GM23338 (cell line): ENCODE measurements at regions not wholly inside any gene's neighbourhood (a gene's known extent, or its start where the extent isn't known, plus 50 kb on each side); places are given as distances from the start of the nearest gene placed in this dataset.

ENCODE experiments used
- ATAC-seq: fragments of 200-7000 bp; cut with Tn5 transposase; 3 replicates; pipeline ENCODE4 v1.9.1; 2020
- DNase-seq: peaks from one replicate; pipeline ENCODE4 v3.0.0-alpha.2; 2015; ENCODE audit warnings: low spot score
- H2AFZ ChIP-seq: fragments of 200-600 bp; sonication (generic); 2 replicates; pipeline ENCODE4 v1.8.0; 2016; ENCODE audit warnings: antibody characterized with exemption, mild to moderate bottlenecking, moderate library complexity
- H3F3A ChIP-seq: fragments of 200-600 bp; sonication (generic); replicated peaks from 2 replicates; pipeline ENCODE4 v1.8.0; 2017; ENCODE audit warnings: antibody characterized with exemption, mixed run types, low read depth
- H3K27ac ChIP-seq: fragments of 200-600 bp; sonication (generic); 2 replicates; pipeline ENCODE4 v1.6.1; 2016; ENCODE audit warnings: low read depth
- H3K27me3 ChIP-seq: fragments of 200-600 bp; sonication (generic); 2 replicates; pipeline ENCODE4 v1.8.0; 2016; ENCODE audit warnings: mild to moderate bottlenecking, mixed run types, moderate library complexity; ENCODE audit not compliant: insufficient read depth
- H3K36me3 ChIP-seq: fragments of 200-600 bp; sonication (generic); 2 replicates; pipeline ENCODE4 v1.8.0; 2016; ENCODE audit warnings: mild to moderate bottlenecking; ENCODE audit not compliant: insufficient read depth
- H3K4me1 ChIP-seq: fragments of 200-600 bp; sonication (generic); 2 replicates; pipeline ENCODE4 v1.8.0; 2016; ENCODE audit warnings: mild to moderate bottlenecking, moderate library complexity; ENCODE audit not compliant: insufficient read depth
- H3K4me2 ChIP-seq: fragments of 200-600 bp; sonication (generic); 2 replicates; pipeline ENCODE4 v1.7.1; 2017; ENCODE audit warnings: mixed run types
- H3K4me3 ChIP-seq: fragments of 200-600 bp; sonication (generic); 2 replicates; pipeline ENCODE4 v1.6.1; 2016; ENCODE audit warnings: mixed run types
- H3K79me2 ChIP-seq: fragments of 200-600 bp; sonication (generic); replicated peaks from 2 replicates; pipeline ENCODE4 v1.8.0; 2017; ENCODE audit warnings: mild to moderate bottlenecking; ENCODE audit not compliant: insufficient read depth
- H3K9me2 ChIP-seq: fragments of 200-600 bp; sonication (generic); 2 replicates; pipeline ENCODE4 v1.8.0; 2017; ENCODE audit not compliant: insufficient read depth
- H4K20me1 ChIP-seq: fragments of 200-600 bp; sonication (generic); replicated peaks from 2 replicates; pipeline ENCODE4 v1.8.0; 2017; ENCODE audit warnings: mild to moderate bottlenecking; ENCODE audit not compliant: insufficient read depth
- H3K27ac Mint-ChIP-seq: 2 replicates; pipeline ENCODE4 v1.8.0; 2020; ENCODE audit warnings: inconsistent platforms, mild to moderate bottlenecking, moderate library complexity, mixed read lengths
- H3K27me3 Mint-ChIP-seq: 3 replicates; pipeline ENCODE4 v1.8.0; 2022; ENCODE audit warnings: low read depth, mild to moderate bottlenecking, moderate library complexity, mixed read lengths, inconsistent platforms; ENCODE audit not compliant: insufficient read depth, poor library complexity
- H3K36me3 Mint-ChIP-seq: 3 replicates; pipeline ENCODE4 v1.8.0; 2021; ENCODE audit warnings: low read depth, mild to moderate bottlenecking, inconsistent platforms, moderate library complexity, mixed read lengths
- H3K4me1 Mint-ChIP-seq: 3 replicates; pipeline ENCODE4 v1.8.0; 2020; ENCODE audit warnings: mild to moderate bottlenecking, inconsistent platforms, mixed read lengths
- H3K4me3 Mint-ChIP-seq: 3 replicates; pipeline ENCODE4 v1.8.0; 2021; ENCODE audit warnings: moderate library complexity, mild to moderate bottlenecking, inconsistent platforms, mixed read lengths
- H3K9me3 Mint-ChIP-seq: 3 replicates; pipeline ENCODE4 v1.8.0; 2020; ENCODE audit warnings: moderate library complexity, mild to moderate bottlenecking, inconsistent platforms, mixed read lengths
- CREB1 ChIP-seq: fragments of 250-450 bp; sonication (Bioruptor Pico); IDR thresholded peaks from 2 replicates; pipeline ENCODE4 v1.5.0; 2020; ENCODE audit warnings: low read depth, mild to moderate bottlenecking, moderate library complexity
- EZH2 ChIP-seq: fragments of 200-600 bp; sonication (generic); IDR thresholded peaks from one replicate; pipeline ENCODE4 v1.8.0; 2017; ENCODE audit warnings: antibody characterized with exemption, mild to moderate bottlenecking, low read depth; ENCODE audit not compliant: unreplicated experiment
- EZH2phosphoT487 ChIP-seq: fragments of 200-600 bp; sonication (generic); IDR thresholded peaks from one replicate; pipeline ENCODE4 v1.8.1; 2018; ENCODE audit warnings: antibody characterized with exemption; ENCODE audit not compliant: unreplicated experiment
- JUNB ChIP-seq: IDR thresholded peaks from one replicate; pipeline ENCODE4 v1.6.1; 2016; ENCODE audit warnings: antibody characterized with exemption; ENCODE audit not compliant: unreplicated experiment
- NANOG ChIP-seq: IDR thresholded peaks from 2 replicates; pipeline ENCODE4 v1.6.1; 2016; ENCODE audit warnings: antibody characterized with exemption, borderline replicate concordance
- POLR2AphosphoS5 ChIP-seq: IDR thresholded peaks from 2 replicates; pipeline ENCODE4 v1.6.1; 2016; ENCODE audit warnings: antibody characterized with exemption, low read depth
- REST ChIP-seq: IDR thresholded peaks from one replicate; pipeline ENCODE4 v1.6.1; 2018; ENCODE audit warnings: antibody characterized with exemption; ENCODE audit not compliant: unreplicated experiment
- STAT1 ChIP-seq: IDR thresholded peaks from one replicate; pipeline ENCODE4 v1.6.1; 2016; ENCODE audit warnings: antibody characterized with exemption; ENCODE audit not compliant: unreplicated experiment
- ZNF114 ChIP-seq: fragments of 250-450 bp; sonication (Bioruptor Pico); IDR thresholded peaks from 2 replicates; pipeline ENCODE4 v1.5.0; 2020; ENCODE audit warnings: mild to moderate bottlenecking, moderate library complexity
- ZNF331 ChIP-seq: fragments of 250-450 bp; sonication (Bioruptor Pico); IDR thresholded peaks from 2 replicates; pipeline ENCODE4 v1.5.0; 2020; ENCODE audit warnings: low read depth, mild to moderate bottlenecking, moderate library complexity
- TF ChIP-seq, protein P1 (sequence below): IDR thresholded peaks from 2 replicates; pipeline ENCODE4 v1.6.1; 2016; ENCODE audit warnings: antibody characterized with exemption
- TF ChIP-seq, protein P2 (sequence below), 2 experiments: fragments of 200-600 bp in 1 of 2; sonication (generic) in 1 of 2; conservative IDR thresholded peaks; 2 replicates each; pipeline versions ENCODE4 v1.5.1 to v1.6.1; 2016 to 2017; ENCODE audit warnings: antibody characterized with exemption in 2 of 2, low read depth in 2 of 2, mild to moderate bottlenecking in 2 of 2, moderate library complexity in 1 of 2
- TF ChIP-seq, protein P3 (sequence below): fragments of 250-450 bp; sonication (Bioruptor Pico); IDR thresholded peaks from 2 replicates; pipeline ENCODE4 v1.5.0; 2020; ENCODE audit warnings: mild to moderate bottlenecking, moderate library complexity

- H3K27me3 Mint-ChIP-seq, result peaks cover 2% of the 10 kb centered on the region
- Histone ChIP-seq H3K4me1 (no peaks in the 10 kb centered on the region), H3K4me3 (no peak overlapping the region), H3K27ac (no peak overlapping the region), H3K9me2 (no peaks in the 10 kb centered on the region), H2AFZ (no peak overlapping the region), H3K79me2 (no peaks in the 10 kb centered on the region), H3K36me3 (no peaks in the 10 kb centered on the region; the same call in 1 of the 2 replicates), H3F3A (no peaks in the 10 kb centered on the region), H3K27me3 (no peaks in the 10 kb centered on the region), H4K20me1 (no peaks in the 10 kb centered on the region), H3K4me2 (no peak overlapping the region)
- H3K36me3 Mint-ChIP-seq, result peaks cover 7% of the 10 kb centered on the region; the same call in 1 of the 3 replicates
- ATAC-seq (no peak), DNase-seq (no peak)
- H3K27ac Mint-ChIP-seq, result no peak overlapping the region
- no peak for TF ChIP-seq REST
- TF ChIP-seq, protein P1, sequence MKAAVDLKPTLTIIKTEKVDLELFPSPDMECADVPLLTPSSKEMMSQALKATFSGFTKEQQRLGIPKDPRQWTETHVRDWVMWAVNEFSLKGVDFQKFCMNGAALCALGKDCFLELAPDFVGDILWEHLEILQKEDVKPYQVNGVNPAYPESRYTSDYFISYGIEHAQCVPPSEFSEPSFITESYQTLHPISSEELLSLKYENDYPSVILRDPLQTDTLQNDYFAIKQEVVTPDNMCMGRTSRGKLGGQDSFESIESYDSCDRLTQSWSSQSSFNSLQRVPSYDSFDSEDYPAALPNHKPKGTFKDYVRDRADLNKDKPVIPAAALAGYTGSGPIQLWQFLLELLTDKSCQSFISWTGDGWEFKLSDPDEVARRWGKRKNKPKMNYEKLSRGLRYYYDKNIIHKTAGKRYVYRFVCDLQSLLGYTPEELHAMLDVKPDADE, result no peak
- no peak for TF ChIP-seq ZNF114
- no peak for TF ChIP-seq STAT1
- TF ChIP-seq POLR2AphosphoS5, result no peak
- TF ChIP-seq, protein P2, sequence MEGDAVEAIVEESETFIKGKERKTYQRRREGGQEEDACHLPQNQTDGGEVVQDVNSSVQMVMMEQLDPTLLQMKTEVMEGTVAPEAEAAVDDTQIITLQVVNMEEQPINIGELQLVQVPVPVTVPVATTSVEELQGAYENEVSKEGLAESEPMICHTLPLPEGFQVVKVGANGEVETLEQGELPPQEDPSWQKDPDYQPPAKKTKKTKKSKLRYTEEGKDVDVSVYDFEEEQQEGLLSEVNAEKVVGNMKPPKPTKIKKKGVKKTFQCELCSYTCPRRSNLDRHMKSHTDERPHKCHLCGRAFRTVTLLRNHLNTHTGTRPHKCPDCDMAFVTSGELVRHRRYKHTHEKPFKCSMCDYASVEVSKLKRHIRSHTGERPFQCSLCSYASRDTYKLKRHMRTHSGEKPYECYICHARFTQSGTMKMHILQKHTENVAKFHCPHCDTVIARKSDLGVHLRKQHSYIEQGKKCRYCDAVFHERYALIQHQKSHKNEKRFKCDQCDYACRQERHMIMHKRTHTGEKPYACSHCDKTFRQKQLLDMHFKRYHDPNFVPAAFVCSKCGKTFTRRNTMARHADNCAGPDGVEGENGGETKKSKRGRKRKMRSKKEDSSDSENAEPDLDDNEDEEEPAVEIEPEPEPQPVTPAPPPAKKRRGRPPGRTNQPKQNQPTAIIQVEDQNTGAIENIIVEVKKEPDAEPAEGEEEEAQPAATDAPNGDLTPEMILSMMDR (conservative IDR thresholded peaks at IDR 0.05; ENCODE audit: low read depth in 2 of 2), result no peak
- TF ChIP-seq EZH2, result no peak
- TF ChIP-seq ZNF331 (CRISPR knock-in tag), result no peak
- TF ChIP-seq, protein P3, sequence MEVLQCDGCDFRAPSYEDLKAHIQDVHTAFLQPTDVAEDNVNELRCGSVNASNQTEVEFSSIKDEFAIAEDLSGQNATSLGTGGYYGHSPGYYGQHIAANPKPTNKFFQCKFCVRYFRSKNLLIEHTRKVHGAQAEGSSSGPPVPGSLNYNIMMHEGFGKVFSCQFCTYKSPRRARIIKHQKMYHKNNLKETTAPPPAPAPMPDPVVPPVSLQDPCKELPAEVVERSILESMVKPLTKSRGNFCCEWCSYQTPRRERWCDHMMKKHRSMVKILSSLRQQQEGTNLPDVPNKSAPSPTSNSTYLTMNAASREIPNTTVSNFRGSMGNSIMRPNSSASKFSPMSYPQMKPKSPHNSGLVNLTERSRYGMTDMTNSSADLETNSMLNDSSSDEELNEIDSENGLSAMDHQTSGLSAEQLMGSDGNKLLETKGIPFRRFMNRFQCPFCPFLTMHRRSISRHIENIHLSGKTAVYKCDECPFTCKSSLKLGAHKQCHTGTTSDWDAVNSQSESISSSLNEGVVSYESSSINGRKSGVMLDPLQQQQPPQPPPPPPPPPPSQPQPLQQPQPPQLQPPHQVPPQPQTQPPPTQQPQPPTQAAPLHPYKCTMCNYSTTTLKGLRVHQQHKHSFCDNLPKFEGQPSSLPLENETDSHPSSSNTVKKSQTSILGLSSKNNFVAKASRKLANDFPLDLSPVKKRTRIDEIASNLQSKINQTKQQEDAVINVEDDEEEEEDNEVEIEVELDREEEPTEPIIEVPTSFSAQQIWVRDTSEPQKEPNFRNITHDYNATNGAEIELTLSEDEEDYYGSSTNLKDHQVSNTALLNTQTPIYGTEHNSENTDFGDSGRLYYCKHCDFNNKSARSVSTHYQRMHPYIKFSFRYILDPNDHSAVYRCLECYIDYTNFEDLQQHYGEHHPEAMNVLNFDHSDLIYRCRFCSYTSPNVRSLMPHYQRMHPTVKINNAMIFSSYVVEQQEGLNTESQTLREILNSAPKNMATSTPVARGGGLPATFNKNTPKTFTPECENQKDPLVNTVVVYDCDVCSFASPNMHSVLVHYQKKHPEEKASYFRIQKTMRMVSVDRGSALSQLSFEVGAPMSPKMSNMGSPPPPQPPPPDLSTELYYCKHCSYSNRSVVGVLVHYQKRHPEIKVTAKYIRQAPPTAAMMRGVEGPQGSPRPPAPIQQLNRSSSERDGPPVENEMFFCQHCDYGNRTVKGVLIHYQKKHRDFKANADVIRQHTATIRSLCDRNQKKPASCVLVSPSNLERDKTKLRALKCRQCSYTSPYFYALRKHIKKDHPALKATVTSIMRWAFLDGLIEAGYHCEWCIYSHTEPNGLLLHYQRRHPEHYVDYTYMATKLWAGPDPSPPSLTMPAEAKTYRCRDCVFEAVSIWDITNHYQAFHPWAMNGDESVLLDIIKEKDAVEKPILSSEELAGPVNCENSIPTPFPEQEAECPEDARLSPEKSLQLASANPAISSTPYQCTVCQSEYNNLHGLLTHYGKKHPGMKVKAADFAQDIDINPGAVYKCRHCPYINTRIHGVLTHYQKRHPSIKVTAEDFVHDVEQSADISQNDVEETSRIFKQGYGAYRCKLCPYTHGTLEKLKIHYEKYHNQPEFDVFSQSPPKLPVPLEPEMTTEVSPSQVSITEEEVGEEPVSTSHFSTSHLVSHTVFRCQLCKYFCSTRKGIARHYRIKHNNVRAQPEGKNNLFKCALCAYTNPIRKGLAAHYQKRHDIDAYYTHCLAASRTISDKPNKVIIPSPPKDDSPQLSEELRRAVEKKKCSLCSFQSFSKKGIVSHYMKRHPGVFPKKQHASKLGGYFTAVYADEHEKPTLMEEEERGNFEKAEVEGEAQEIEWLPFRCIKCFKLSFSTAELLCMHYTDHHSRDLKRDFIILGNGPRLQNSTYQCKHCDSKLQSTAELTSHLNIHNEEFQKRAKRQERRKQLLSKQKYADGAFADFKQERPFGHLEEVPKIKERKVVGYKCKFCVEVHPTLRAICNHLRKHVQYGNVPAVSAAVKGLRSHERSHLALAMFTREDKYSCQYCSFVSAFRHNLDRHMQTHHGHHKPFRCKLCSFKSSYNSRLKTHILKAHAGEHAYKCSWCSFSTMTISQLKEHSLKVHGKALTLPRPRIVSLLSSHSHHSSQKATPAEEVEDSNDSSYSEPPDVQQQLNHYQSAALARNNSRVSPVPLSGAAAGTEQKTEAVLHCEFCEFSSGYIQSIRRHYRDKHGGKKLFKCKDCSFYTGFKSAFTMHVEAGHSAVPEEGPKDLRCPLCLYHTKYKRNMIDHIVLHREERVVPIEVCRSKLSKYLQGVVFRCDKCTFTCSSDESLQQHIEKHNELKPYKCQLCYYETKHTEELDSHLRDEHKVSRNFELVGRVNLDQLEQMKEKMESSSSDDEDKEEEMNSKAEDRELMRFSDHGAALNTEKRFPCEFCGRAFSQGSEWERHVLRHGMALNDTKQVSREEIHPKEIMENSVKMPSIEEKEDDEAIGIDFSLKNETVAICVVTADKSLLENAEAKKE (CRISPR knock-in tag), result no peak
- TF ChIP-seq NANOG, result no peak
- no peak for TF ChIP-seq EZH2phosphoT487
- no peak for TF ChIP-seq CREB1 (CRISPR knock-in tag)
- no peak for TF ChIP-seq JUNB
- H3K4me3 Mint-ChIP-seq, result no peak overlapping the region
- peaks cover 8% of the 10 kb centered on the region; the same call in 2 of the 3 replicates for H3K9me3 Mint-ChIP-seq
- no peaks in the 10 kb centered on the region for H3K4me1 Mint-ChIP-seq
Measured at GRCh38 chr11:81030186-81030585, 1589.4 kb upstream of the TENM4 start.
